Neural cell (in vitro differentiated cells): ENCODE measurements at regions not wholly inside any gene's neighbourhood (a gene's known extent, or its start where the extent isn't known, plus 50 kb on each side); places are given as distances from the start of the nearest gene placed in this dataset.

ENCODE experiments used
- H2AFZ ChIP-seq: fragments of 200-600, 300-800 bp; sonication (generic), shearing (Covaris generic); 2 replicates; pipeline ENCODE4 v1.6.0; 2014; ENCODE audit warnings: low read depth, mild to moderate bottlenecking, antibody characterized with exemption, low read length, moderate library complexity
- H3F3A ChIP-seq: fragments of 200-600 bp; shearing (Covaris generic); 2 replicates; pipeline ENCODE4 v1.6.1; 2016; ENCODE audit warnings: mild to moderate bottlenecking, moderate library complexity, mixed read lengths, antibody characterized with exemption, low read length; ENCODE audit not compliant: insufficient read depth, poor library complexity, severe bottlenecking
- H3K27ac ChIP-seq: fragments of 200-600, 300-800 bp; sonication (generic), shearing (Covaris generic); 2 replicates; pipeline ENCODE4 v1.5.1; 2014; ENCODE audit warnings: mild to moderate bottlenecking, low read length, moderate library complexity
- H3K27me3 ChIP-seq: fragments of 300-800, 200-600 bp; sonication (generic), shearing (Covaris generic); 2 replicates; pipeline ENCODE4 v1.6.0; 2014; ENCODE audit warnings: mild to moderate bottlenecking, low read depth, low read length, moderate library complexity; ENCODE audit not compliant: insufficient read depth
- H3K36me3 ChIP-seq: fragments of 300-800, 200-600 bp; sonication (generic), shearing (Covaris generic); 2 replicates; pipeline ENCODE4 v1.5.1; 2014; ENCODE audit warnings: mild to moderate bottlenecking, antibody characterized with exemption, low read length, moderate library complexity; ENCODE audit not compliant: insufficient read depth
- H3K4me2 ChIP-seq: fragments of 300-800, 200-600 bp; sonication (generic), shearing (Covaris generic); 2 replicates; pipeline ENCODE4 v1.6.0; 2014; ENCODE audit warnings: mild to moderate bottlenecking, low read length
- H3K4me3 ChIP-seq: fragments of 300-800, 200-600 bp; sonication (generic), shearing (Covaris generic); 2 replicates; pipeline ENCODE4 v1.5.1; 2014; ENCODE audit warnings: mild to moderate bottlenecking, low read length, moderate library complexity
- H3K79me2 ChIP-seq: fragments of 200-600 bp; shearing (Covaris generic); replicated peaks from 2 replicates; pipeline ENCODE4 v1.6.0; 2014; ENCODE audit warnings: mild to moderate bottlenecking, low read length, moderate library complexity; ENCODE audit not compliant: insufficient read depth
- H3K9ac ChIP-seq: fragments of 300-800, 200-600 bp; sonication (generic), shearing (Covaris generic); 2 replicates; pipeline ENCODE4 v1.6.1; 2016; ENCODE audit warnings: mild to moderate bottlenecking, low read length, mixed read lengths
- H3K9me2 ChIP-seq: fragments of 200-600 bp; shearing (Covaris generic); 2 replicates; pipeline ENCODE4 v1.6.1; 2016; ENCODE audit warnings: mild to moderate bottlenecking, low read length, mixed read lengths; ENCODE audit not compliant: insufficient read depth
- H3K9me3 ChIP-seq: fragments of 200-600, 300-800 bp; sonication (generic), shearing (Covaris generic); 2 replicates; pipeline ENCODE4 v1.6.1; 2016; ENCODE audit warnings: mild to moderate bottlenecking, mixed run types, low read length, moderate library complexity, mixed read lengths
- H4K20me1 ChIP-seq: fragments of 200-600 bp; shearing (Covaris generic); 2 replicates; pipeline ENCODE4 v1.6.1; 2016; ENCODE audit warnings: mild to moderate bottlenecking, mixed run types; ENCODE audit not compliant: insufficient read depth
- EP300 ChIP-seq: fragments of 450-650 bp; conservative IDR thresholded peaks from 2 replicates; pipeline ENCODE4 v1.6.1; 2014; ENCODE audit warnings: antibody characterized with exemption, mild to moderate bottlenecking, moderate library complexity; ENCODE audit not compliant: poor library complexity, severe bottlenecking
- EZH2 ChIP-seq: fragments of 200-600, 300-800 bp; shearing (Covaris generic), sonication (generic); IDR thresholded peaks from 2 replicates; pipeline ENCODE4 v1.6.1; 2014; ENCODE audit warnings: antibody characterized with exemption, low read length, borderline replicate concordance, mild to moderate bottlenecking; ENCODE audit not compliant: insufficient read depth, poor library complexity, severe bottlenecking
- MXI1 ChIP-seq: fragments of 450-650 bp; conservative IDR thresholded peaks from 2 replicates; pipeline ENCODE4 v1.6.1; 2014; ENCODE audit warnings: antibody characterized with exemption, mild to moderate bottlenecking; ENCODE audit not compliant: poor library complexity, severe bottlenecking
- POLR2AphosphoS5 ChIP-seq: IDR thresholded peaks from 2 replicates; pipeline ENCODE4 v1.6.1; 2012
- RAD21 ChIP-seq: fragments of 450-650 bp; conservative IDR thresholded peaks from 2 replicates; pipeline ENCODE4 v1.6.1; 2014; ENCODE audit warnings: antibody characterized with exemption, mild to moderate bottlenecking, moderate library complexity
- SMC3 ChIP-seq: fragments of 450-650 bp; conservative IDR thresholded peaks from 2 replicates; pipeline ENCODE4 v1.6.1; 2014; ENCODE audit warnings: antibody characterized with exemption, mild to moderate bottlenecking, moderate library complexity; ENCODE audit not compliant: poor library complexity
- TAF1 ChIP-seq: IDR thresholded peaks from 2 replicates; pipeline ENCODE4 v1.6.1; 2012; ENCODE audit warnings: low read depth
- TF ChIP-seq, protein P1 (sequence below): fragments of 450-650 bp; IDR thresholded peaks from 2 replicates; pipeline ENCODE4 v1.5.1; 2014; ENCODE audit warnings: antibody characterized with exemption, mild to moderate bottlenecking, moderate library complexity; ENCODE audit not compliant: poor library complexity, severe bottlenecking
- TF ChIP-seq, protein P2 (sequence below): IDR thresholded peaks from 2 replicates; pipeline ENCODE4 v1.6.1; 2012; ENCODE audit warnings: borderline replicate concordance

DNA sequence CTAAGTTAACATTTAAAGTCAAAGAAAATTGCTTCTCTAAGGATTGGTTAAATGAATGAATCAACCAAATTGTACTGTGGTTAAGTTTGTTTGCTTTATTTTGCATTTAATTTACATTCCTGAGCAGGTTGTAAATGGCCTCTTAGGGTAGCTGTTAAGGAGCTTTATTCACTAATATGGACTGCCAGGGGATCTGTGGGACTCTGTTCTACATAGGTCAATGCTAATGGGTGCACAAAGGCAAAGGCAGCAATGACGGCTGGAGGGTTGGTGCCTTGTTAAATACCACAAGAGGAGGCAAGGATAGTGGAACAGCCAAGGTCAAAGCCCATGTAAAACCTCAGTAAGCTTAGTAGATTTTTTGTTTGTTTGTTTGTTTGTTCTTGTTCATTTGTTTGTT, 89.3 kb upstream of the P2RY1 start:
- H3K4me2 ChIP-seq: no peak overlapping the region
- H3K36me3 ChIP-seq: no peaks in the 10 kb centered on the region
- TF ChIP-seq RAD21 (no peak), EZH2 (no peak), EP300 (no peak), MXI1 (no peak), SMC3 (no peak), TAF1 (no peak), POLR2AphosphoS5 (no peak)
- TF ChIP-seq, protein P1, sequence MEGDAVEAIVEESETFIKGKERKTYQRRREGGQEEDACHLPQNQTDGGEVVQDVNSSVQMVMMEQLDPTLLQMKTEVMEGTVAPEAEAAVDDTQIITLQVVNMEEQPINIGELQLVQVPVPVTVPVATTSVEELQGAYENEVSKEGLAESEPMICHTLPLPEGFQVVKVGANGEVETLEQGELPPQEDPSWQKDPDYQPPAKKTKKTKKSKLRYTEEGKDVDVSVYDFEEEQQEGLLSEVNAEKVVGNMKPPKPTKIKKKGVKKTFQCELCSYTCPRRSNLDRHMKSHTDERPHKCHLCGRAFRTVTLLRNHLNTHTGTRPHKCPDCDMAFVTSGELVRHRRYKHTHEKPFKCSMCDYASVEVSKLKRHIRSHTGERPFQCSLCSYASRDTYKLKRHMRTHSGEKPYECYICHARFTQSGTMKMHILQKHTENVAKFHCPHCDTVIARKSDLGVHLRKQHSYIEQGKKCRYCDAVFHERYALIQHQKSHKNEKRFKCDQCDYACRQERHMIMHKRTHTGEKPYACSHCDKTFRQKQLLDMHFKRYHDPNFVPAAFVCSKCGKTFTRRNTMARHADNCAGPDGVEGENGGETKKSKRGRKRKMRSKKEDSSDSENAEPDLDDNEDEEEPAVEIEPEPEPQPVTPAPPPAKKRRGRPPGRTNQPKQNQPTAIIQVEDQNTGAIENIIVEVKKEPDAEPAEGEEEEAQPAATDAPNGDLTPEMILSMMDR: no peak
- TF ChIP-seq, protein P2, sequence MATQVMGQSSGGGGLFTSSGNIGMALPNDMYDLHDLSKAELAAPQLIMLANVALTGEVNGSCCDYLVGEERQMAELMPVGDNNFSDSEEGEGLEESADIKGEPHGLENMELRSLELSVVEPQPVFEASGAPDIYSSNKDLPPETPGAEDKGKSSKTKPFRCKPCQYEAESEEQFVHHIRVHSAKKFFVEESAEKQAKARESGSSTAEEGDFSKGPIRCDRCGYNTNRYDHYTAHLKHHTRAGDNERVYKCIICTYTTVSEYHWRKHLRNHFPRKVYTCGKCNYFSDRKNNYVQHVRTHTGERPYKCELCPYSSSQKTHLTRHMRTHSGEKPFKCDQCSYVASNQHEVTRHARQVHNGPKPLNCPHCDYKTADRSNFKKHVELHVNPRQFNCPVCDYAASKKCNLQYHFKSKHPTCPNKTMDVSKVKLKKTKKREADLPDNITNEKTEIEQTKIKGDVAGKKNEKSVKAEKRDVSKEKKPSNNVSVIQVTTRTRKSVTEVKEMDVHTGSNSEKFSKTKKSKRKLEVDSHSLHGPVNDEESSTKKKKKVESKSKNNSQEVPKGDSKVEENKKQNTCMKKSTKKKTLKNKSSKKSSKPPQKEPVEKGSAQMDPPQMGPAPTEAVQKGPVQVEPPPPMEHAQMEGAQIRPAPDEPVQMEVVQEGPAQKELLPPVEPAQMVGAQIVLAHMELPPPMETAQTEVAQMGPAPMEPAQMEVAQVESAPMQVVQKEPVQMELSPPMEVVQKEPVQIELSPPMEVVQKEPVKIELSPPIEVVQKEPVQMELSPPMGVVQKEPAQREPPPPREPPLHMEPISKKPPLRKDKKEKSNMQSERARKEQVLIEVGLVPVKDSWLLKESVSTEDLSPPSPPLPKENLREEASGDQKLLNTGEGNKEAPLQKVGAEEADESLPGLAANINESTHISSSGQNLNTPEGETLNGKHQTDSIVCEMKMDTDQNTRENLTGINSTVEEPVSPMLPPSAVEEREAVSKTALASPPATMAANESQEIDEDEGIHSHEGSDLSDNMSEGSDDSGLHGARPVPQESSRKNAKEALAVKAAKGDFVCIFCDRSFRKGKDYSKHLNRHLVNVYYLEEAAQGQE: no peak
- no peak overlapping the region for H2AFZ ChIP-seq
- no peaks in the 10 kb centered on the region for H3F3A ChIP-seq
- no peaks in the 10 kb centered on the region for H3K79me2 ChIP-seq
- no peak overlapping the region for H3K27ac ChIP-seq
- no peak overlapping the region for H3K9ac ChIP-seq
- peaks cover 3% of the 10 kb centered on the region for H3K9me3 ChIP-seq
- no peaks in the 10 kb centered on the region for H3K9me2 ChIP-seq
- H3K27me3 ChIP-seq: no peaks in the 10 kb centered on the region
- no peaks in the 10 kb centered on the region for H4K20me1 ChIP-seq
- no peak overlapping the region for H3K4me3 ChIP-seq

DNA sequence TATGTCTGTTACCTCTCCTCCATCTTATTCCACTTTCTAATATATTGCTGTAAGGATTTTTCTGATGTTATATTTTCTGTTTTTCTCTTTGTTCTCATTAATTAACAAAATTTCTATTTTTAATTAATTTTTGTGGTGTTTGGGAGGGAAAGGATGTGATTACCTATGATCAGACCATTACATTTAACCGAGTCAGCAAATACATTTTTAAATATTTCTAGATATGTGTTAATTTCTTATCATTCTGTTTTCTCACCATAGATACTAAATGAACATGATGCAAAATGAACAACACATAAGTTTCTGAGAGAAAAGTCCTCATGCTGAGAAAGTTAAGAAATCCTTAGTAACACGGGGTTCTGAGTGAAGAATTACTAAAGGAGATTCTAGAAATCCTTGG, 80.6 kb upstream of the P2RY1 start:
- no peak overlapping the region for H3K4me3 ChIP-seq
- H3F3A ChIP-seq: no peaks in the 10 kb centered on the region
- no peaks in the 10 kb centered on the region for H3K27me3 ChIP-seq
- no peak for TF ChIP-seq EP300
- no peak for TF ChIP-seq MXI1
- TF ChIP-seq, protein P1: no peak
- no peak for TF ChIP-seq TAF1
- TF ChIP-seq EZH2: no peak
- TF ChIP-seq POLR2AphosphoS5: no peak
- TF ChIP-seq, protein P2: no peak
- no peak for TF ChIP-seq RAD21
- TF ChIP-seq SMC3: no peak
- H4K20me1 ChIP-seq: no peaks in the 10 kb centered on the region
- peaks cover under 1% of the 10 kb centered on the region for H3K9me3 ChIP-seq
- no peaks in the 10 kb centered on the region for H3K36me3 ChIP-seq
- H3K27ac ChIP-seq: no peak overlapping the region
- no peak overlapping the region for H3K9ac ChIP-seq
- no peaks in the 10 kb centered on the region for H3K9me2 ChIP-seq
- H3K79me2 ChIP-seq: no peaks in the 10 kb centered on the region
- H2AFZ ChIP-seq: no peak overlapping the region
- no peak overlapping the region for H3K4me2 ChIP-seq
